C4-2B (cell line): ENCODE measurements at regions not wholly inside any gene's neighbourhood (a gene's known extent, or its start where the extent isn't known, plus 50 kb on each side); places are given as distances from the start of the nearest gene placed in this dataset.

ENCODE experiments used
- ZFX ChIP-seq: fragments of 450-650 bp; IDR thresholded peaks from 2 replicates; pipeline ENCODE4 v1.6.1; 2017
- TF ChIP-seq, protein P1 (sequence below): fragments of 450-650 bp; conservative IDR thresholded peaks from 2 replicates; pipeline ENCODE4 v1.5.1; 2017; ENCODE audit warnings: mild to moderate bottlenecking

DNA sequence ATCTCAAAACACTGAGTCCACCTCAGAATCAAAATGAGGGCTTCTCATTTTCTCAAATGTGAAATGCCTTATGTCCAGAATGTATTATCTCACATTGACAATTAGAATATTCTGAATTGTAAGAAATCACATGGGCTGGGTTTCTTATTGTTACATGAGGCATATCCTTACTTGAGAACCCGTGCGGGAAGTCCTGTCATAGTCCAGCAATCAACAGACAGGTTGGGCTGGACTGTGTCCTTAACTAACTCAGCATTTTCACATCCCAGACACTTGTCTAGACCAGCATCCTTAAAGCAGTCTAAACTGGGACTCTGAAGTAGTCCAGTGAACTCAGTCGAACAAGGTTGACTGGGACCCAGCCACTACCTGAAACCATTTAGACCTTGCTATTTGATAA is 267.6 kb downstream of the CETN3 start:
- TF ChIP-seq, protein P1, sequence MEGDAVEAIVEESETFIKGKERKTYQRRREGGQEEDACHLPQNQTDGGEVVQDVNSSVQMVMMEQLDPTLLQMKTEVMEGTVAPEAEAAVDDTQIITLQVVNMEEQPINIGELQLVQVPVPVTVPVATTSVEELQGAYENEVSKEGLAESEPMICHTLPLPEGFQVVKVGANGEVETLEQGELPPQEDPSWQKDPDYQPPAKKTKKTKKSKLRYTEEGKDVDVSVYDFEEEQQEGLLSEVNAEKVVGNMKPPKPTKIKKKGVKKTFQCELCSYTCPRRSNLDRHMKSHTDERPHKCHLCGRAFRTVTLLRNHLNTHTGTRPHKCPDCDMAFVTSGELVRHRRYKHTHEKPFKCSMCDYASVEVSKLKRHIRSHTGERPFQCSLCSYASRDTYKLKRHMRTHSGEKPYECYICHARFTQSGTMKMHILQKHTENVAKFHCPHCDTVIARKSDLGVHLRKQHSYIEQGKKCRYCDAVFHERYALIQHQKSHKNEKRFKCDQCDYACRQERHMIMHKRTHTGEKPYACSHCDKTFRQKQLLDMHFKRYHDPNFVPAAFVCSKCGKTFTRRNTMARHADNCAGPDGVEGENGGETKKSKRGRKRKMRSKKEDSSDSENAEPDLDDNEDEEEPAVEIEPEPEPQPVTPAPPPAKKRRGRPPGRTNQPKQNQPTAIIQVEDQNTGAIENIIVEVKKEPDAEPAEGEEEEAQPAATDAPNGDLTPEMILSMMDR: no peak
- no peak for TF ChIP-seq ZFX
